HG03354 (cell line): ENCODE measurements at regions not wholly inside any gene's neighbourhood (a gene's known extent, or its start where the extent isn't known, plus 50 kb on each side); places are given as distances from the start of the nearest gene placed in this dataset.

Source experiments
- ATAC-seq: cut with Tn5 transposase; IDR thresholded peaks from one replicate; pipeline ENCODE4 v1.9.1; 2021; ENCODE audit warnings: mild to moderate bottlenecking; ENCODE audit not compliant: unreplicated experiment, poor library complexity, severe bottlenecking

GRCh38 chr5:118033686-118034338 lies 954.5 kb downstream of the DTWD2 start:
- no peak for ATAC-seq

- ATAC-seq, result no peak
Measured at GRCh38 chr5:118029807-118030206, 958.5 kb downstream of the DTWD2 start.

GRCh38 chr5:118022062-118022461 lies 966.3 kb downstream of the DTWD2 start:
- ATAC-seq, result no peak

GRCh38 chr5:118017536-118017935 lies 970.8 kb downstream of the DTWD2 start:
- no peak for ATAC-seq

GRCh38 chr5:118016396-118016795 lies 972.0 kb downstream of the DTWD2 start:
- ATAC-seq, result no peak

- no peak for ATAC-seq
Measured at GRCh38 chr5:118015511-118015910, 972.8 kb downstream of the DTWD2 start.

- ATAC-seq, result no peak
Measured at GRCh38 chr5:118009741-118010297, 978.5 kb downstream of the DTWD2 start.

- no peak for ATAC-seq
Measured at GRCh38 chr5:118008779-118009178, 979.6 kb downstream of the DTWD2 start.

- no peak for ATAC-seq
Measured at GRCh38 chr5:118007262-118007661, 981.1 kb downstream of the DTWD2 start.

- no peak for ATAC-seq
Measured at GRCh38 chr5:118006219-118006618, 982.1 kb downstream of the DTWD2 start.

GRCh38 chr5:117999939-118000549 lies 988.3 kb downstream of the DTWD2 start:
- ATAC-seq, result peak; percentile 60

- ATAC-seq, result no peak
Measured at GRCh38 chr5:117982691-117983090, 1005.7 kb downstream of the DTWD2 start.

- no peak for ATAC-seq
Measured at GRCh38 chr5:117973785-117974184, 1014.6 kb downstream of the DTWD2 start.

GRCh38 chr5:117955831-117956230 lies 1032.5 kb downstream of the DTWD2 start:
- no peak for ATAC-seq

GRCh38 chr5:117954331-117954730 lies 1034.0 kb downstream of the DTWD2 start:
- no peak for ATAC-seq

- ATAC-seq, result no peak
Measured at GRCh38 chr5:117953272-117953671, 1035.1 kb downstream of the DTWD2 start.

GRCh38 chr5:117947836-117948235 lies 1040.5 kb downstream of the DTWD2 start:
- ATAC-seq, result no peak

- no peak for ATAC-seq
Measured at GRCh38 chr5:117947121-117947520, 1041.2 kb downstream of the DTWD2 start.

GRCh38 chr5:117945258-117945657 lies 1043.1 kb downstream of the DTWD2 start:
- ATAC-seq, result no peak

GRCh38 chr5:117943541-117943940 lies 1044.8 kb downstream of the DTWD2 start:
- no peak for ATAC-seq

- no peak for ATAC-seq
Measured at GRCh38 chr5:117942861-117943519, 1045.4 kb downstream of the DTWD2 start.
